Psoas muscle (tissue), 7 donors: ENCODE measurements at regions not wholly inside any gene's neighbourhood (a gene's known extent, or its start where the extent isn't known, plus 50 kb on each side); places are given as distances from the start of the nearest gene placed in this dataset.

Source experiments
- ATAC-seq, 4 donors: fragments of 200-7000 bp; cut with Tn5 transposase; one replicate each; pipeline ENCODE4 v1.9.1; 2020; ENCODE audit warnings: moderate library complexity in 3 of 4, mild to moderate bottlenecking in 2 of 4
- DNase-seq, 2 donors: peaks; one replicate each; pipeline ENCODE4 v3.0.0-alpha.2; 2020
- H3K27ac ChIP-seq: fragments of 200-600 bp; one replicate; pipeline ENCODE4 v1.8.0; 2022
- H3K27me3 ChIP-seq, 3 donors: fragments of 200-600 bp in 1 of 3; one replicate each; pipeline versions ENCODE4 v1.6.1 to v1.8.0; 2013 to 2022; ENCODE audit warnings: low read length in 2 of 3, mild to moderate bottlenecking in 2 of 3, moderate library complexity in 1 of 3; ENCODE audit not compliant: insufficient read depth in 3 of 3
- H3K36me3 ChIP-seq, 2 donors: fragments of 200-600 bp in 1 of 2; one replicate each; pipeline versions ENCODE4 v1.6.1 to v1.8.0; 2013 to 2022; ENCODE audit warnings: low read depth in 1 of 2, mild to moderate bottlenecking in 1 of 2, moderate library complexity in 1 of 2; ENCODE audit not compliant: insufficient read depth in 1 of 2
- H3K4me1 ChIP-seq: fragments of 200-600 bp; one replicate; pipeline ENCODE4 v1.8.0; 2022
- H3K4me3 ChIP-seq: fragments of 200-600 bp; one replicate; pipeline ENCODE4 v1.8.0; 2022; ENCODE audit warnings: mild to moderate bottlenecking
- H3K9me3 ChIP-seq: fragments of 200-600 bp; one replicate; pipeline ENCODE4 v1.8.0; 2022
- WGBS, 3 donors: extraction: QIAGEN DNeasy Blood & Tissue Kit; methylation state at CpG; one replicate each; pipeline versions ENCODE4 v1.1.6 to v1.1.7; 2013; 5-methylcytosine and 5-hydroxymethylcytosine counted together
- intact Hi-C, 2 donors: fragments of 100-400 bp; cut with DNase I; formaldehyde crosslinking; loops; one replicate each; pipeline versions ENCODE4 v1.11.0 to v1.14.2; 2022
- TF ChIP-seq, protein P1 (sequence below): fragments of 200-600 bp; IDR thresholded peaks from one replicate; pipeline ENCODE4 v1.8.0; 2022; ENCODE audit warnings: antibody characterized with exemption
- donor health status: healthy with polysubstance abuse.
- donor health status: DM: no; HTN: no; CAD: no; lungs with moderate emphysema.
- donor health status: Bipolar disorder and iron deficiency.
- donor health status: healthy.
- donor health status: DM: yes; HTN: yes; CAD: no.
- donor health status: DM: no; HTN: no; CAD: no.
- donor health status: DM: yes; HTN: yes; CAD: no.

DNA sequence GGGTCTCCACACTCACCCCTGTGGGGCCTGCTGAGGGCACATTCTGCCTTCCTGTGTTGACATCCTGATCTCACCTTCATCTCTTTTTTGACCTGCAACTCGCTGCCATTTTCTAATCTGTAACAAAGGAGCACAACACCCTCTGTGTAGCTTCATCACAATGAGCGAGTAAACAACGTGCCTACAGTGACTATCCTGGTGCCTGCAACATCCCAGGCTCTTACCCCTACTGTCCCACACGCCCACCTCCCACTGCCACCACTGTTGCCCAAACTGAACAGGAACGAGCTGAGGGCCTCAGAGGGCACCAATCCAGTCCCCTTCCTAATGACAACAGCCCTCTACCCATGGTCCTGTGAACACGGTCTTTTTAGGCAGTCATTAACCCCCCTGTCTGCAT, 102.2 kb upstream of the GJB6 start:
- intact Hi-C loops = no loop called here
- Histone ChIP-seq H3K4me1 (no peaks in the 10 kb centered on the region), H3K27me3 (no peaks in the 10 kb centered on the region), H3K36me3 (no peaks in the 10 kb centered on the region), H3K27ac (no peak overlapping the region), H3K4me3 (no peak overlapping the region), H3K9me3 (no peaks in the 10 kb centered on the region)
- TF ChIP-seq, protein P1, sequence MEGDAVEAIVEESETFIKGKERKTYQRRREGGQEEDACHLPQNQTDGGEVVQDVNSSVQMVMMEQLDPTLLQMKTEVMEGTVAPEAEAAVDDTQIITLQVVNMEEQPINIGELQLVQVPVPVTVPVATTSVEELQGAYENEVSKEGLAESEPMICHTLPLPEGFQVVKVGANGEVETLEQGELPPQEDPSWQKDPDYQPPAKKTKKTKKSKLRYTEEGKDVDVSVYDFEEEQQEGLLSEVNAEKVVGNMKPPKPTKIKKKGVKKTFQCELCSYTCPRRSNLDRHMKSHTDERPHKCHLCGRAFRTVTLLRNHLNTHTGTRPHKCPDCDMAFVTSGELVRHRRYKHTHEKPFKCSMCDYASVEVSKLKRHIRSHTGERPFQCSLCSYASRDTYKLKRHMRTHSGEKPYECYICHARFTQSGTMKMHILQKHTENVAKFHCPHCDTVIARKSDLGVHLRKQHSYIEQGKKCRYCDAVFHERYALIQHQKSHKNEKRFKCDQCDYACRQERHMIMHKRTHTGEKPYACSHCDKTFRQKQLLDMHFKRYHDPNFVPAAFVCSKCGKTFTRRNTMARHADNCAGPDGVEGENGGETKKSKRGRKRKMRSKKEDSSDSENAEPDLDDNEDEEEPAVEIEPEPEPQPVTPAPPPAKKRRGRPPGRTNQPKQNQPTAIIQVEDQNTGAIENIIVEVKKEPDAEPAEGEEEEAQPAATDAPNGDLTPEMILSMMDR = no peak
- DNase-seq (no peak), ATAC-seq (no peak)
- WGBS, 3 donors = 79 to 82% (median 80%) methylated on average over 6 of the region's 6 CpGs

DNA sequence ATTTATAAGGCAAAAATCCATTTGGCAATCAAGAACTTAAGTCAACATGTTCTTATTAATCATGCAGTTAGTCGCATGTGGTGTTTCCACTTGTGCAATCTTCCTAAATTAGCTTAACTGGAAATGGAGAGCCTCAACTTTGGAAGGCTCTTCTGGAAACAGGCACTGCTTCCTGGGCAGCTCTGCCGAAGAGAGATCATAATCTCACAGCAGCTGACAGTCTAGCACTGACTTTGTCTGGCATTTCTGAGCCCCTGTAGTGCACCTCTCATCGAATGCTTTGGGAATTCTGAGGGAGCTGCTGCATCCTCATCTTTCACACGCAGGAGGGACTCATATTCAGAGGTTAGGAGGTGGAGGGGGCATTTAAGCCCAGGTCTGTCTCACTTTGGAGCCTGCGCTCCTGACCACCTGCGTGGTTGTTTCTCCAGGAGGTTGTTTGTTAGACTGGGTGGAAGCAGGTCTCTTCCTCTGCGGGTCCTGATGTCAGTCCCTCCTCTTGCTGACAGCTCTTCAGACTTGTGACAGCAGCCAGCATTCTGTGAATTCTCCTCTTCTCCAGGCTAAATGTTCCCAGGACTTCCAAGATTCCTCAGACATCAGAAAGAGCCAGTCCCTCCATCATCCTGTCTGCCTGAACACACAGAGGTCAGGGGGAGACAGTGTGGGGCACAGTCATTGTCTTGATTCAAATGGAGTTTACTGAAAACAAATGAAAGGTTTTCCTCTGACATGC, 100.4 kb upstream of the GJB6 start:
- Histone ChIP-seq H3K9me3 (no peaks in the 10 kb centered on the region), H3K4me3 (no peak overlapping the region), H3K27me3 (peaks cover 0 to 4% (median 0%) of the 10 kb centered on the region in 3 donors), H3K27ac (no peak overlapping the region), H3K36me3 (no peaks in the 10 kb centered on the region), H3K4me1 (no peaks in the 10 kb centered on the region)
- peak in 1 of 2 donors; percentile 19 for DNase-seq
- intact Hi-C loops = no loop called here
- peak in 3 of 4 donors; percentile 58 to 76 (median 58) for ATAC-seq
- WGBS, 3 donors = 37 to 45% (median 38%) methylated on average over 7 of the region's 7 CpGs
- TF ChIP-seq, protein P1 = no peak

DNA sequence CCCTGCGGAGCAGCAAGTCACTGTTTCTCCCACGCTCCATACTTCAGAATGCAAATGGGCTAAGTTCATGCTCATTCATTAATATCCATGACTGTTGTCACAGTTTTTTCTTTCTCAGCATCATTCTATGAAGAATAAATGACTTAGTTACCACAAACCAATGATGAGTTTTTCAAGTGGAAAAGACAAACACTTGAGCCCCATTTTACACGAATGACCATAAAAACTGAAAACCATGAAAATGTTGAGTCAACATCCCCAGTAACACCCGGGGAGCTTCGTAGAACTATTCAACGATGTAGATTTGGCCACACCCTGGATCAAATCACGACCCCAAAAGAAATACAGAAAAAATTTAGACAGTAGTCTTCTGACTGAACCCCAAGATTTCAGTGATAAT, 99.8 kb upstream of the GJB6 start:
- intact Hi-C loops = no loop called here
- TF ChIP-seq, protein P1 = no peak
- WGBS, 3 donors = 50 to 54% (median 52%) methylated on average over 7 of the region's 7 CpGs

DNA sequence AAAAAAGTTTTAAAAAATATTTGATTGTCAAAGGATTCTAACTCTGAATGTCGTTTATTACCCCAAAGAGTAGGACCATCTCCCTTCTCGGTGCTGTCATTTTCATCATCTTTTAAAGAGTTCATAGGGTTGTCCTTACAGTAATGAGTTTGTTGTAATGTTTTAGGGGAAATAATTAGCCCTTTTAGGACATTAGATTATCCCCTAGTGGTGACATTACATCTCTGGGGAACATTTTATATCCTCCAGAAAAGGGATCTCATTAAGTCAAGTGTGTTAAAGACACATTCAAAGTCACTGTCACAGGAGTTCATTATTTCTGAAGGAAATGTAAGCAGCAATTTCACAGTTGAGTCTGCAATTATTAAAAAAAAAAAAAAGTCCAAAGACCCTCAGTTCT, 99.3 kb upstream of the GJB6 start:
- no peaks in the 10 kb centered on the region for H3K4me1 ChIP-seq
- TF ChIP-seq, protein P1 = no peak
- DNase-seq (no peak), ATAC-seq (no peak)
- no peaks in the 10 kb centered on the region for H3K9me3 ChIP-seq
- intact Hi-C loops = no loop called here
- WGBS, 3 donors = 81 to 91% (median 84%) methylated on average over 2 of the region's 2 CpGs
- H3K36me3 ChIP-seq = no peaks in the 10 kb centered on the region
- peaks cover 0 to 9% (median 0%) of the 10 kb centered on the region in 3 donors for H3K27me3 ChIP-seq
- H3K4me3 ChIP-seq = no peak overlapping the region
- no peak overlapping the region for H3K27ac ChIP-seq

More for the DNA sequence above, 99.8 kb upstream of the GJB6 start:
- DNase-seq (no peak), ATAC-seq (no peak)
- Histone ChIP-seq H3K36me3 (no peaks in the 10 kb centered on the region), H3K9me3 (no peaks in the 10 kb centered on the region), H3K27ac (no peak overlapping the region), H3K4me1 (no peaks in the 10 kb centered on the region), H3K4me3 (no peak overlapping the region), H3K27me3 (peaks cover 0 to 9% (median 0%) of the 10 kb centered on the region in 3 donors)

DNA sequence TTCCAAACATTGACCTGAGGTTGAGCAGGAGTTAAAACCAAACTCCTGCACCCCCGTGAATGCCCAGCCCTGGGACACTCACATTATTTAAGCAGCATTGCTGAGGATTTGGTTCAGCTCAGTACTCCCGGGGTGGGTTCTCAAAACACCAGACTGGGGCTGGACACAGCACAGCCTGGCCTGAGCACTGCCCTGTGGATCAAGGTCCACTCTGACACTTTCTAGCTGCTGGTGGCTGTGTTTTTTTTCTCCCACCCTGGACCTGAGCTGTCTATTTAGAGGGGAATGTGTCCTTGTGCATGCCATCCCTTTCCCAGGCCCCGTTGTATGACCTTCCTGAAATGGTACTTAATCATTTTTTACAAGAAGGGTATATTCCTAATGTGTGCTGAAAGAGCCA, 94.7 kb upstream of the GJB6 start:
- TF ChIP-seq, protein P1 = no peak
- Histone ChIP-seq H3K27ac (no peak overlapping the region), H3K4me3 (no peak overlapping the region), H3K36me3 (no peaks in the 10 kb centered on the region), H3K9me3 (peaks cover 7% of the 10 kb centered on the region), H3K4me1 (no peaks in the 10 kb centered on the region), H3K27me3 (peaks cover 0 to 9% (median 3%) of the 10 kb centered on the region in 3 donors)
- DNase-seq (no peak), ATAC-seq (no peak)
- intact Hi-C loops = no loop called here
- WGBS, 3 donors = 74 to 87% (median 80%) methylated on average over 3 of the region's 3 CpGs
